IPS DF 6.9 (cell line): ENCODE measurements at regions not wholly inside any gene's neighbourhood (a gene's known extent, or its start where the extent isn't known, plus 50 kb on each side); places are given as distances from the start of the nearest gene placed in this dataset.

Source experiments
- DNase-seq: peaks from one replicate; pipeline ENCODE4 v3.0.0-alpha.2; 2013; ENCODE audit warnings: low read depth, low spot score
- H3K27ac ChIP-seq: one replicate; pipeline ENCODE4 v1.5.1; 2013; ENCODE audit warnings: low read length, control low read depth
- H3K27me3 ChIP-seq: 2 replicates; pipeline ENCODE4 v1.6.1; 2013; ENCODE audit warnings: mild to moderate bottlenecking, low read length; ENCODE audit not compliant: control insufficient read depth, insufficient read depth
- H3K36me3 ChIP-seq: 2 replicates; pipeline ENCODE4 v1.6.1; 2013; ENCODE audit warnings: low read length; ENCODE audit not compliant: control insufficient read depth, insufficient read depth
- H3K4me1 ChIP-seq: 2 replicates; pipeline ENCODE4 v1.6.1; 2013; ENCODE audit warnings: low read length; ENCODE audit not compliant: control insufficient read depth, insufficient read depth
- H3K4me3 ChIP-seq: 2 replicates; pipeline ENCODE4 v1.5.1; 2013; ENCODE audit warnings: mild to moderate bottlenecking, low read length
- H3K9me3 ChIP-seq: 2 replicates; pipeline ENCODE4 v1.6.1; 2013; ENCODE audit warnings: low read length, inconsistent platforms; ENCODE audit not compliant: control insufficient read depth, insufficient read depth
- WGBS: extraction: QIAGEN DNeasy Blood & Tissue Kit; methylation state at CpG from one replicate; pipeline ENCODE4 v1.1.7; 2013; ENCODE audit warnings: mixed read lengths, missing lambda C conversion rate; ENCODE audit not compliant: insufficient read length, insufficient coverage; 5-methylcytosine and 5-hydroxymethylcytosine counted together

GRCh38 chr7:9242636-9243035 lies 809.2 kb downstream of the NXPH1 start:
- Histone ChIP-seq H3K4me1 (no peaks in the 10 kb centered on the region), H3K36me3 (no peaks in the 10 kb centered on the region), H3K27me3 (no peaks in the 10 kb centered on the region), H3K4me3 (no peak overlapping the region), H3K9me3 (no peaks in the 10 kb centered on the region), H3K27ac (no peak overlapping the region)
- WGBS = no CpG with 5 or more reads among the region's 3 CpGs
- DNase-seq = no peak

- Histone ChIP-seq H3K4me3 (no peak overlapping the region), H3K27ac (no peak overlapping the region), H3K9me3 (no peaks in the 10 kb centered on the region), H3K27me3 (no peaks in the 10 kb centered on the region), H3K36me3 (no peaks in the 10 kb centered on the region), H3K4me1 (no peaks in the 10 kb centered on the region)
- no peak for DNase-seq
- no CpG with 5 or more reads among the region's 4 CpGs for WGBS
These were observed 817.5 kb downstream of the NXPH1 start for GRCh38 chr7:9250876-9251275.

- Histone ChIP-seq H3K4me1 (no peaks in the 10 kb centered on the region), H3K9me3 (no peaks in the 10 kb centered on the region), H3K27me3 (no peaks in the 10 kb centered on the region), H3K27ac (no peak overlapping the region), H3K36me3 (no peaks in the 10 kb centered on the region), H3K4me3 (no peak overlapping the region)
- no peak for DNase-seq
- no CpG with 5 or more reads among the region's 3 CpGs for WGBS
These were observed 831.0 kb downstream of the NXPH1 start for GRCh38 chr7:9264395-9264794.

- Histone ChIP-seq H3K4me1 (no peaks in the 10 kb centered on the region), H3K27ac (no peak overlapping the region), H3K4me3 (no peak overlapping the region), H3K27me3 (no peaks in the 10 kb centered on the region), H3K9me3 (no peaks in the 10 kb centered on the region), H3K36me3 (no peaks in the 10 kb centered on the region)
- DNase-seq = no peak
These were observed 846.7 kb downstream of the NXPH1 start for GRCh38 chr7:9280088-9280487.

- no peaks in the 10 kb centered on the region for H3K36me3 ChIP-seq
- DNase-seq = no peak
- H3K4me1 ChIP-seq = no peaks in the 10 kb centered on the region
- no peaks in the 10 kb centered on the region for H3K27me3 ChIP-seq
- WGBS = no CpG with 5 or more reads among the region's 2 CpGs
- H3K4me3 ChIP-seq = no peak overlapping the region
- no peak overlapping the region for H3K27ac ChIP-seq
- H3K9me3 ChIP-seq = no peaks in the 10 kb centered on the region
These were observed 849.8 kb downstream of the NXPH1 start for GRCh38 chr7:9283246-9283645.

- WGBS = no CpG with 5 or more reads among the region's 4 CpGs
- H3K4me3 ChIP-seq = no peak overlapping the region
- no peaks in the 10 kb centered on the region for H3K9me3 ChIP-seq
- no peak for DNase-seq
- H3K27me3 ChIP-seq = no peaks in the 10 kb centered on the region
- H3K4me1 ChIP-seq = no peaks in the 10 kb centered on the region
- H3K36me3 ChIP-seq = no peaks in the 10 kb centered on the region
- H3K27ac ChIP-seq = no peak overlapping the region
These were observed 869.0 kb downstream of the NXPH1 start for GRCh38 chr7:9302436-9302835.

- no CpG with 5 or more reads among the region's 1 CpG for WGBS
- Histone ChIP-seq H3K4me1 (no peaks in the 10 kb centered on the region), H3K9me3 (no peaks in the 10 kb centered on the region), H3K4me3 (no peak overlapping the region), H3K27me3 (no peaks in the 10 kb centered on the region), H3K36me3 (no peaks in the 10 kb centered on the region), H3K27ac (no peak overlapping the region)
- DNase-seq = no peak
These were observed 873.7 kb downstream of the NXPH1 start for GRCh38 chr7:9307131-9307530.

- H3K27ac ChIP-seq = no peak overlapping the region
- no peak overlapping the region for H3K4me3 ChIP-seq
- DNase-seq = no peak
- H3K4me1 ChIP-seq = no peaks in the 10 kb centered on the region
- H3K27me3 ChIP-seq = no peaks in the 10 kb centered on the region
- no CpG with 5 or more reads among the region's 2 CpGs for WGBS
- no peaks in the 10 kb centered on the region for H3K36me3 ChIP-seq
- no peaks in the 10 kb centered on the region for H3K9me3 ChIP-seq
These were observed 891.1 kb downstream of the NXPH1 start for GRCh38 chr7:9324513-9324912.

GRCh38 chr7:9328296-9328695 lies 894.9 kb downstream of the NXPH1 start:
- Histone ChIP-seq H3K36me3 (no peaks in the 10 kb centered on the region), H3K4me1 (no peaks in the 10 kb centered on the region), H3K27me3 (no peaks in the 10 kb centered on the region), H3K4me3 (no peak overlapping the region), H3K27ac (no peak overlapping the region), H3K9me3 (no peaks in the 10 kb centered on the region)
- no CpG with 5 or more reads among the region's 2 CpGs for WGBS
- no peak for DNase-seq

- Histone ChIP-seq H3K4me3 (no peak overlapping the region), H3K27ac (no peak overlapping the region), H3K27me3 (no peaks in the 10 kb centered on the region), H3K4me1 (no peaks in the 10 kb centered on the region), H3K9me3 (no peaks in the 10 kb centered on the region), H3K36me3 (no peaks in the 10 kb centered on the region)
- no CpG with 5 or more reads among the region's 3 CpGs for WGBS
- no peak for DNase-seq
These were observed 916.2 kb downstream of the NXPH1 start for GRCh38 chr7:9349625-9350024.

GRCh38 chr7:9391221-9391620 lies 957.8 kb downstream of the NXPH1 start:
- H3K27me3 ChIP-seq = no peaks in the 10 kb centered on the region
- H3K9me3 ChIP-seq = no peaks in the 10 kb centered on the region
- H3K4me1 ChIP-seq = no peaks in the 10 kb centered on the region
- no peak for DNase-seq
- no peak overlapping the region for H3K4me3 ChIP-seq
- H3K36me3 ChIP-seq = no peaks in the 10 kb centered on the region
- no CpG with 5 or more reads among the region's 4 CpGs for WGBS
- H3K27ac ChIP-seq = no peak overlapping the region
